Lower leg skin (tissue), 4 donors: ENCODE measurements at regions not wholly inside any gene's neighbourhood (a gene's known extent, or its start where the extent isn't known, plus 50 kb on each side); places are given as distances from the start of the nearest gene placed in this dataset.

Experiments
- DNase-seq, 2 donors: peaks; one replicate each; pipeline ENCODE4 v3.0.0-alpha.2; 2019; ENCODE audit warnings: low spot score in 2 of 2
- H3K4me3 ChIP-seq: fragments of 200-600 bp; sonication (generic); 2 replicates; pipeline ENCODE4 v1.5.1; 2017; ENCODE audit warnings: mild to moderate bottlenecking, low read depth; ENCODE audit not compliant: poor library complexity, severe bottlenecking
- POLR2A ChIP-seq, 2 donors: fragments of 450-650 bp; IDR thresholded peaks; one replicate each; pipeline ENCODE4 v1.6.1; 2016 to 2017; ENCODE audit warnings: antibody characterized with exemption in 2 of 2, mild to moderate bottlenecking in 1 of 2, moderate library complexity in 1 of 2
- WGBS, 2 donors: methylation state at CpG; one replicate each; pipeline ENCODE4 v1.1.5; 2018; 5-methylcytosine and 5-hydroxymethylcytosine counted together
- intact Hi-C: fragments of 100-400 bp; cut with DNase I; formaldehyde crosslinking; loops from one replicate; pipeline ENCODE4 v1.15.0; 2023; ENCODE audit warnings: low total_unique reads
- TF ChIP-seq, protein P1 (sequence below), 3 donors: fragments of 450-650 bp; IDR thresholded peaks; one replicate each; pipeline ENCODE4 v1.5.1; 2016; ENCODE audit warnings: antibody characterized with exemption in 3 of 3, mild to moderate bottlenecking in 3 of 3, moderate library complexity in 2 of 3

DNA sequence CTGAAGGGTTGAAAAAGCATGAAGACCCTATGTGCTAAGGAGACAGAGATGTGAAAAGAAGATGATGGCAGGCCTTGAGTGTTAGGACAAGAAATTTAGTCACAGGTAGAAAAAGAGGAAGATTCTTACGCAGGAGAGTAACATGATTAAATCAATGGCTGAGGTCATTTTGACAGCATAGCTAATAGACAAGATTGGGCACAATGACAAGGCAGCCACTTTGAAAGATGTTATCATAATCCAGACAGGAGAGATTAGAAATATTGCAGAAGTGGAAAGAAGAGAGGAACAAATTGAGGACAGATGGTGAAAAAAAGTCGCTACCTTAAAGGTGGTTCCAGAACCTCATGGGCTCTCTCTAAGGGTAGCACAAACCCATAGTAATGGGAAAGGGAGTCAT, 228.8 kb upstream of the DDHD1 start:
- intact Hi-C loops, result no loop called here
- DNase-seq, result no peak
- no peak overlapping the region for H3K4me3 ChIP-seq
- TF ChIP-seq POLR2A (IDR thresholded peaks at IDR 0.05), result no peak
- TF ChIP-seq, protein P1, sequence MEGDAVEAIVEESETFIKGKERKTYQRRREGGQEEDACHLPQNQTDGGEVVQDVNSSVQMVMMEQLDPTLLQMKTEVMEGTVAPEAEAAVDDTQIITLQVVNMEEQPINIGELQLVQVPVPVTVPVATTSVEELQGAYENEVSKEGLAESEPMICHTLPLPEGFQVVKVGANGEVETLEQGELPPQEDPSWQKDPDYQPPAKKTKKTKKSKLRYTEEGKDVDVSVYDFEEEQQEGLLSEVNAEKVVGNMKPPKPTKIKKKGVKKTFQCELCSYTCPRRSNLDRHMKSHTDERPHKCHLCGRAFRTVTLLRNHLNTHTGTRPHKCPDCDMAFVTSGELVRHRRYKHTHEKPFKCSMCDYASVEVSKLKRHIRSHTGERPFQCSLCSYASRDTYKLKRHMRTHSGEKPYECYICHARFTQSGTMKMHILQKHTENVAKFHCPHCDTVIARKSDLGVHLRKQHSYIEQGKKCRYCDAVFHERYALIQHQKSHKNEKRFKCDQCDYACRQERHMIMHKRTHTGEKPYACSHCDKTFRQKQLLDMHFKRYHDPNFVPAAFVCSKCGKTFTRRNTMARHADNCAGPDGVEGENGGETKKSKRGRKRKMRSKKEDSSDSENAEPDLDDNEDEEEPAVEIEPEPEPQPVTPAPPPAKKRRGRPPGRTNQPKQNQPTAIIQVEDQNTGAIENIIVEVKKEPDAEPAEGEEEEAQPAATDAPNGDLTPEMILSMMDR (IDR thresholded peaks at IDR 0.05), result no peak
- WGBS, 2 donors, result 85 to 93% methylated on average over 2 of the region's 2 CpGs

DNA sequence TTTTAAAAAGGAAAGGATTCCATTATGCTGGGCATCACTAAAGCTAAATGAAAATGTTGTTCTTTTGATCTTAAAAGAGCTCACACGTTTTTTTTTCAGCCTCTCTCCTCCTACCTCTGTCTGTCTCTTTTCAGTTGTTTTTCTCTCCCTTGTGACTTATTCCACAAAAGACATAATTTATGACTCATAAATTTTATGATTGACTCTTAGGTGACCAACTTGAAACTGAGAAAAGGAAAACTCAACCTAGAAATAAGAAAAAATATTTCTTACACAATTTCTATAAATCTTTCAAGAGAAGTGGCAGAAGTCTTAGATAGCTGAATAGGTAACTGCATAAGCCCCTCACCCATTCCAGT, 227.7 kb upstream of the DDHD1 start:
- 13 to 16% methylated on average over 1 of the region's 1 CpG for WGBS, 2 donors
- no peak overlapping the region for H3K4me3 ChIP-seq
- intact Hi-C loops, result no loop called here
- no peak for DNase-seq
- TF ChIP-seq, protein P1 (IDR thresholded peaks at IDR 0.05), result no peak
- no peak for TF ChIP-seq POLR2A (IDR thresholded peaks at IDR 0.05)

DNA sequence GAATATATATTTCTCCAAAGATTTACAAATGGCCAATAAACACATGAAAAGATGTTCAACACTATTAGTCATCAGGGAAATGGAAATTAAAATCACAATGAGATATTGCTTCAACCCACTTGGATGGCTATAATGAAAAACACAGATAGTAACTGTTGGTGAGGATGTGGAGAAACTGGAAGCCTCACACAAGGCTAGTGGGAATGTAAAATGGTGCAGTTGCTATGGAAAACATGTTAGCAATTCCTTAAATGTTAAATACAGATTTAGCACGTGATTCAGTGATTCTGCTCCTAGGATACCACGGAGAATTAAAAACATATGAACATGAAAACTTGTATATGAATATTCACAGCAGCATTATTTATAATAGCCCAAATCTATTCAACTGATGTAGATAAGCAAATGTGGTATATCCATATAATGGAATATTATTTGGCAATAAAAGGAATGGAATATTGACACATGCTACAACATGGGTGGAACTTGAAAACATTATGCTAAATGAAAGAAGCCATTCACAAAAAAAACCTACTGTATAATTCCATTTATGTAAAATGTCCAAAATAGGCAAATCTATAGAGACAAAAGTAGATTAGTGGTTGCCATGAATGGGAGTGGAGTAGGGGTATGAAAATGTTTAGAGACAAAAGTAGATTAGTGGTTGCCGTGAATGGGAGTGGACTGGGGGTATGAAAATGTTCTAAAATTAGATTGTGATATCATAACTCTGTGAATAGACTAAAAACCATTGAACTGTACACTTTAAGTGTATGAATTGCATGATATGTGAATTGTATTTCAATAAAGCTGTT, 227.1 kb upstream of the DDHD1 start:
- intact Hi-C loops, result no loop called here
- H3K4me3 ChIP-seq, result no peak overlapping the region
- DNase-seq, result no peak
- no peak for TF ChIP-seq POLR2A (IDR thresholded peaks at IDR 0.05)
- TF ChIP-seq, protein P1 (IDR thresholded peaks at IDR 0.05), result no peak
- WGBS, 2 donors, result 59 to 76% methylated on average over 3 of the region's 3 CpGs

DNA sequence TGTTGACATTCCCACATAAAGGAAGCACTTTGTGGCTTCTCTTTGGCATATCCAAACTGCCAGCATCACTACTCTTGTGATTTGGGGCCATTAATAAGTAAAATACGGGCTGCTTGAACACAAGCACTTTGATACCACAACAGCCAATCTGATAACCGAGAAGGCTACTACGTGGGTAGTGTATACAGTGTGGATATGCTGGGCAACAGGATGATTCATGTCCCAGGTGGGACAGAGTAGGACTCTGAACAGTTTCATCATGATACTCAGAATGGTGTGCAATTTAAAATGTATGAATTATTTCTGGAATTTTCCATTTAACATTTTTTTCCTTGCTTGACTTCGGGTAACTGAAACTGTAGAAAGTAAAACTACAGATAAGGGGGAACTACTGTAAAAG, 225.0 kb upstream of the DDHD1 start:
- intact Hi-C loops, result no loop called here
- TF ChIP-seq POLR2A (IDR thresholded peaks at IDR 0.05), result no peak
- TF ChIP-seq, protein P1 (IDR thresholded peaks at IDR 0.05), result no peak
- H3K4me3 ChIP-seq, result no peak overlapping the region
- 88 to 95% methylated on average over 4 of the region's 4 CpGs for WGBS, 2 donors
- no peak for DNase-seq

DNA sequence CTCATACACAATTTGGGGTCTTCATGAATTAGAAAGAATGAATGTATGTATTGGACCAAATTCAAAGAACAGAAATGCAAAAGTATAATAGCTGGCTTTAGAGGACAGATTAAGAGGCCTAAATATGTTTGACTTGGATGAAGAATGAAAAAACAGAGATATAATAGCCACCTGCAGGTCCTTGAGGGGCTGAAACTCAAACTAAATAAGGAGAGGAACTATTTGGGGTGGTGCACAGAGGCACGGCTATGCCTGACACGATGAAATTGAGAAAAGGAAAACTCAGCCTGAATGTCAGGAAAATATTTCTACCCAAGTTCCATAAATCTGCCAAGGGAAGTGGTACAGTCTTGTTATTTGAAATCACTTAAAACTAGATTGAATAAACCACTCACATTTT, 222.9 kb upstream of the DDHD1 start:
- H3K4me3 ChIP-seq, result no peak overlapping the region
- WGBS, 2 donors, result 43 to 63% methylated on average over 2 of the region's 2 CpGs
- TF ChIP-seq, protein P1 (IDR thresholded peaks at IDR 0.05), result no peak
- no peak for TF ChIP-seq POLR2A (IDR thresholded peaks at IDR 0.05)
- intact Hi-C loops, result no loop called here
- no peak for DNase-seq

DNA sequence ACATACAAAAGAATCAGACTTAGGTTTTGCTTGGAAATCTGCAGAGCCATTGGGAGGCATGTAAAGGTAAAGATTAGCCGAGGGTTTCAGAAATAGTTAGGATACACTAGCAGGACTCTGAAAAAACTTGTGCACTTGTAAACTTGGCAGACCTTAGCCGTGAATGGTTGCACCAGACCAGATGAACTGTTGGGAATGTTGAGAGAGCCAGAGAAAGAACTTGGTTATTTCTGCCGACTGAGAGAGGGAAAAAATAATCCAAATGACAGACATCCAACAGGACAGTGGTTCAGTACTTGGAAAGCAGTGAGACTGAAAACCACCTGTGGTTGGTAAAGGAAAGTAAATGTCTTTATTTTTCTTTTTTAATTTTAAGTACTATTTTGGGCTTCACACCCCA, 222.5 kb upstream of the DDHD1 start:
- H3K4me3 ChIP-seq, result no peak overlapping the region
- DNase-seq, result no peak
- intact Hi-C loops, result no loop called here
- TF ChIP-seq, protein P1 (IDR thresholded peaks at IDR 0.05), result no peak
- TF ChIP-seq POLR2A (IDR thresholded peaks at IDR 0.05), result no peak
- 66 to 78% methylated on average over 3 of the region's 3 CpGs for WGBS, 2 donors
